ENCODE measurements at regions not wholly inside any gene's neighbourhood (a gene's known extent, or its start where the extent isn't known, plus 50 kb on each side); places are given as distances from the start of the nearest gene placed in this dataset.

- Histone ChIP-seq H3K36me3 (no peaks in the 10 kb centered on the region), H3K9me3 (no peaks in the 10 kb centered on the region), H3K4me1 (no peaks in the 10 kb centered on the region), H3K4me3 (no peak overlapping the region), H3K27ac (no peak overlapping the region), H3K27me3 (no peaks in the 10 kb centered on the region)
- intact Hi-C loops (cut with DNase I), result no loop called here
- no peak for DNase-seq
- TF ChIP-seq POLR2A (IDR thresholded peaks at IDR 0.05) (no peak), CTCF (IDR thresholded peaks at IDR 0.05) (no peak)
These were observed 483.6 kb downstream of the GBE1 start for GRCh38 chr3:81277853-81278252.

GRCh38 chr3:81274671-81275070 lies 486.8 kb downstream of the GBE1 start:
- no peaks in the 10 kb centered on the region for H3K4me1 ChIP-seq
- DNase-seq, result no peak
- H3K27me3 ChIP-seq, result no peaks in the 10 kb centered on the region
- 60 to 84% methylated on average over 2 of the region's 2 CpGs for WGBS, 2 donors
- H3K4me3 ChIP-seq, result no peak overlapping the region
- no peak for TF ChIP-seq CTCF (IDR thresholded peaks at IDR 0.05)
- no peak for TF ChIP-seq POLR2A (IDR thresholded peaks at IDR 0.05)
- no peaks in the 10 kb centered on the region for H3K9me3 ChIP-seq
- no peak overlapping the region for H3K27ac ChIP-seq
- intact Hi-C loops (cut with DNase I), result no loop called here
- no peaks in the 10 kb centered on the region for H3K36me3 ChIP-seq

- intact Hi-C loops (cut with DNase I), result no loop called here
- Histone ChIP-seq H3K27me3 (no peaks in the 10 kb centered on the region), H3K4me1 (no peaks in the 10 kb centered on the region), H3K9me3 (no peaks in the 10 kb centered on the region), H3K27ac (no peak overlapping the region), H3K36me3 (no peaks in the 10 kb centered on the region), H3K4me3 (no peak overlapping the region)
- DNase-seq, result no peak
- TF ChIP-seq CTCF (IDR thresholded peaks at IDR 0.05), result no peak
- TF ChIP-seq POLR2A (IDR thresholded peaks at IDR 0.05), result no peak
- 35 to 38% methylated on average over 3 of the region's 3 CpGs for WGBS, 2 donors
These were observed 490.7 kb downstream of the GBE1 start for GRCh38 chr3:81270603-81271379.

GRCh38 chr3:81268526-81268925 lies 492.9 kb downstream of the GBE1 start:
- Histone ChIP-seq H3K4me1 (no peaks in the 10 kb centered on the region), H3K9me3 (no peaks in the 10 kb centered on the region), H3K27ac (no peak overlapping the region), H3K4me3 (no peak overlapping the region), H3K27me3 (no peaks in the 10 kb centered on the region), H3K36me3 (no peaks in the 10 kb centered on the region)
- intact Hi-C loops (cut with DNase I), result no loop called here
- DNase-seq, result no peak
- no peak for TF ChIP-seq CTCF (IDR thresholded peaks at IDR 0.05)
- TF ChIP-seq POLR2A (IDR thresholded peaks at IDR 0.05), result no peak
- 54 to 59% methylated on average over 4 of the region's 4 CpGs for WGBS, 2 donors

- TF ChIP-seq CTCF (IDR thresholded peaks at IDR 0.05) (no peak), POLR2A (IDR thresholded peaks at IDR 0.05) (no peak)
These were observed 499.4 kb downstream of the GBE1 start for GRCh38 chr3:81261996-81262395.

More at GRCh38 chr3:81261996-81262395, 499.4 kb downstream of the GBE1 start:
- Histone ChIP-seq H3K4me1 (no peaks in the 10 kb centered on the region), H3K4me3 (no peak overlapping the region), H3K27ac (no peak overlapping the region), H3K9me3 (no peaks in the 10 kb centered on the region), H3K36me3 (no peaks in the 10 kb centered on the region), H3K27me3 (no peaks in the 10 kb centered on the region)
- intact Hi-C loops (cut with DNase I), result no loop called here
- 71 to 91% methylated on average over 1 of the region's 1 CpG for whole genome bisulfite sequencing, 2 donors
- no peak for DNase-seq

Measured in esophagus squamous epithelium (tissue), 5 donors.